Peyer's patch (tissue), 4 donors: ENCODE measurements at regions not wholly inside any gene's neighbourhood (a gene's known extent, or its start where the extent isn't known, plus 50 kb on each side); places are given as distances from the start of the nearest gene placed in this dataset.

Experiments used
- DNase-seq, 3 donors: peaks; one replicate each; pipeline ENCODE4 v3.0.0-alpha.2; 2017 to 2019
- H3K27ac ChIP-seq, 4 donors: fragments of 200-600 bp; sonication (generic); one replicate each; pipeline ENCODE4 v1.5.1; 2016 to 2019
- H3K27me3 ChIP-seq, 2 donors: fragments of 200-600 bp; sonication (generic); one replicate each; pipeline ENCODE4 v1.5.1; 2019
- H3K36me3 ChIP-seq, 3 donors: fragments of 200-600 bp; sonication (generic); one replicate each; pipeline ENCODE4 v1.5.1; 2016 to 2019
- H3K4me1 ChIP-seq, 4 donors: fragments of 200-600 bp; sonication (generic); one replicate each; pipeline ENCODE4 v1.5.1; 2016 to 2019
- H3K4me3 ChIP-seq, 4 donors: fragments of 200-600 bp; sonication (generic); 1 replicate in 3 of 4; 2 replicates in 1 of 4; pipeline ENCODE4 v1.5.1; 2016 to 2019; ENCODE audit warnings: mild to moderate bottlenecking in 1 of 4
- H3K9me3 ChIP-seq, 4 donors: fragments of 200-600 bp; sonication (generic); one replicate each; pipeline ENCODE4 v1.5.1; 2016 to 2019; ENCODE audit warnings: mild to moderate bottlenecking in 1 of 4
- POLR2A ChIP-seq, 2 donors: fragments of 450-650 bp; IDR thresholded peaks; one replicate each; pipeline ENCODE4 v1.5.1; 2017; ENCODE audit warnings: antibody characterized with exemption in 2 of 2, mild to moderate bottlenecking in 2 of 2, moderate library complexity in 2 of 2
- TF ChIP-seq, protein P1 (sequence below), 6 experiments: fragments of 450-650 bp in 4 of 6; fragments of 200-600 bp in 2 of 6; sonication (generic) in 1 of 6; IDR thresholded peaks; one replicate each; pipeline ENCODE4 v1.5.1; 2017 to 2019; ENCODE audit warnings: antibody characterized with exemption in 6 of 6, mild to moderate bottlenecking in 3 of 6, moderate library complexity in 1 of 6

DNA sequence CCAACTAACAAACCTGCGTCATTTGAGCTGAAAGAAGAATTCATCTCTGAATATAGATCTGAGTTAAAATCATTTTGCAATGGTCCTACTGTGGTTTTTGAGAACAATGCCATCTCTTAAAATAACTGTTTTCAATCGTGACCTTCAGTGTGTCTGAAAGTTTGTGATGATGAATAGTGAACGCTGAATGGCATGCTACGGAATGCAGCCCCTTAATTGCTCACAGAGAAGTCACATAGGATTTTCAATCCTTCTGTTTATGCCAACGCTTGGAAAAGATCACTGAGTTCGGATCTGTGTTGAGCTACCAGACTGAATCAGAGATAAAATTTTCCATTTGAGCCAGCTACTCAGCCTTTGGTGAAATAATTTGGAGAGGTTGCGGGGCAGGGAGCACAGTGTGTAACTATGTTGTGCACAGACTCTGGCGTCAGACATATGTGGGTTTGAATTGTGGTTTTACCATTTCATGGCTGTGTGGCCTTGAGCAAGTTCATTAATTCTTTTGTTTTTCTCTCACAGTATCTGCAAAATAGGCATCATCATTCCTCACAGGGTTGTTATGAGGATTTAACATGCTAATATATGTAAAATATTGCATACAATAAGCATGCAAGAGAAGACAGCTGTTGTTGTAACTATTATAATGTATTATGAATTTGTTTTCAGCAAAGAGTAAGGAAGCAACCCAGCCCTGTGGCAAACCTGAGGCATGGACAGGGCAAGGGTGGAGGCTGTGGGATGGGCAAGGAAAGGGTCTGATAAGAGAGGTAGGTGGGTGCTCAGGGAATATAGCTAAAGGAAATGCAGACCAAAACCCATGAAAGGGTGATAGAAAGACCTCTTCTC, 679.9 kb downstream of the KCNA4 start:
- no peaks in the 10 kb centered on the region for H3K36me3 ChIP-seq
- TF ChIP-seq, protein P1, sequence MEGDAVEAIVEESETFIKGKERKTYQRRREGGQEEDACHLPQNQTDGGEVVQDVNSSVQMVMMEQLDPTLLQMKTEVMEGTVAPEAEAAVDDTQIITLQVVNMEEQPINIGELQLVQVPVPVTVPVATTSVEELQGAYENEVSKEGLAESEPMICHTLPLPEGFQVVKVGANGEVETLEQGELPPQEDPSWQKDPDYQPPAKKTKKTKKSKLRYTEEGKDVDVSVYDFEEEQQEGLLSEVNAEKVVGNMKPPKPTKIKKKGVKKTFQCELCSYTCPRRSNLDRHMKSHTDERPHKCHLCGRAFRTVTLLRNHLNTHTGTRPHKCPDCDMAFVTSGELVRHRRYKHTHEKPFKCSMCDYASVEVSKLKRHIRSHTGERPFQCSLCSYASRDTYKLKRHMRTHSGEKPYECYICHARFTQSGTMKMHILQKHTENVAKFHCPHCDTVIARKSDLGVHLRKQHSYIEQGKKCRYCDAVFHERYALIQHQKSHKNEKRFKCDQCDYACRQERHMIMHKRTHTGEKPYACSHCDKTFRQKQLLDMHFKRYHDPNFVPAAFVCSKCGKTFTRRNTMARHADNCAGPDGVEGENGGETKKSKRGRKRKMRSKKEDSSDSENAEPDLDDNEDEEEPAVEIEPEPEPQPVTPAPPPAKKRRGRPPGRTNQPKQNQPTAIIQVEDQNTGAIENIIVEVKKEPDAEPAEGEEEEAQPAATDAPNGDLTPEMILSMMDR (IDR thresholded peaks at IDR 0.05): no peak
- TF ChIP-seq POLR2A (IDR thresholded peaks at IDR 0.05): no peak
- no peak overlapping the region for H3K27ac ChIP-seq
- no peaks in the 10 kb centered on the region for H3K27me3 ChIP-seq
- H3K9me3 ChIP-seq: no peaks in the 10 kb centered on the region
- DNase-seq: no peak
- H3K4me1 ChIP-seq: no peaks in the 10 kb centered on the region
- no peak overlapping the region for H3K4me3 ChIP-seq

DNA sequence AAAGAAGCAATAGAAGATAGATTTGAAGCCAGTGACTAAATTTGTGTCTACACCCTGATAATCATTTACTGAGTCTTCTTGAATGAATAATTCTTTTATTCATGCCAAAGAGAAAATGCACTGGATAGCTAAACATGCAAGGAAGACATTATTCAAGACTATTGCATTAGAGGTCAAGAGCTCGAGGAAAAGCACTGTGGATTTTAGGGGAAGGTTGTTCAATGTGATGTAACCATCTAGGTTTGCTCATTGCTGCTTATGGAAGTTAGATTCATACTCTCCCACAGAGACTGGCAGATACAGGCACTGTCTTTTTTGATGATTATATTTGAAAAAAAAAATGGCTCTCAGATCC, 682.1 kb downstream of the KCNA4 start:
- H3K27ac ChIP-seq: no peak overlapping the region
- H3K4me1 ChIP-seq: no peaks in the 10 kb centered on the region
- no peak for DNase-seq
- H3K9me3 ChIP-seq: no peaks in the 10 kb centered on the region
- no peak overlapping the region for H3K4me3 ChIP-seq
- H3K27me3 ChIP-seq: no peaks in the 10 kb centered on the region
- H3K36me3 ChIP-seq: no peaks in the 10 kb centered on the region
- TF ChIP-seq, protein P1 (IDR thresholded peaks at IDR 0.05): no peak

DNA sequence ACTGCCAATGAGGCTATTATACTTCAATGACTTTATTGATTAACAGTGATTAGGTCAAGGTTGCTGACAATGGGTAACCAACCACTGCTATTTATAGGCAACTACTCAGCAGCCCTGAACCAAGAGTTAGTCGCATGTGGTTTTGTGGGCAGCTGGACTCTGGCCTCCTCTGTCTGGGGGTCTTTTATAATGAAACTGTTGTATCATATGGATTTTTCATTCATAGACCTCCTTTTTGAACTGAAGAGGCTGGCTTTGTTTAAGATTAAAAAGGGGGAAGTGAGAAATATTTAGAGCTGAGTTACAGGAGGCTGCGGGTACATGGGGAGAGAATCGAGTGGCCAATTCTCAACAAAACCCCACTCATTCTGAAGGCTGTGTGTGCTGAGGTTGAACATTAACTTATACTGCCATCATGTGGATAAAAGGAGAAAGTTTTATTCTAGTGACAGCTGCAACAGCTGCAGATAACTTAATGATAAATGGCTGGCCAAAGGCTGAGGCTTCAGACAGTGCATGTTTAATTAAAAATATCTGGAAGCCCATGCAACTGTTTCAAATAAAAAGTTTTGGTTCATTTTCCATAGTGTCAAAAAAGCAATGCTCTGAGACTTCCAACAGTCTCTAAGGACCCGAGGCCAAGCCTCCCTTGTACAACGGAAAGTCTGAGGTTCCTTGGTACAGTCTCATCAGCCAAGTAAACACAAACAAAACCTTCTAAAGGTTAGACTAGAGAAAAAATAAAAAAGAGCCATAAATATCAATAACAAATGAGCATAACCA, 682.6 kb downstream of the KCNA4 start:
- no peak for DNase-seq
- H3K4me1 ChIP-seq: no peaks in the 10 kb centered on the region
- no peaks in the 10 kb centered on the region for H3K9me3 ChIP-seq
- H3K36me3 ChIP-seq: no peaks in the 10 kb centered on the region
- no peak for TF ChIP-seq POLR2A (IDR thresholded peaks at IDR 0.05)
- TF ChIP-seq, protein P1 (IDR thresholded peaks at IDR 0.05): peak in 4 of 6 experiments; percentile 8 to 52 (median 38)
- H3K27ac ChIP-seq: no peak overlapping the region
- H3K4me3 ChIP-seq: no peak overlapping the region
- no peaks in the 10 kb centered on the region for H3K27me3 ChIP-seq

DNA sequence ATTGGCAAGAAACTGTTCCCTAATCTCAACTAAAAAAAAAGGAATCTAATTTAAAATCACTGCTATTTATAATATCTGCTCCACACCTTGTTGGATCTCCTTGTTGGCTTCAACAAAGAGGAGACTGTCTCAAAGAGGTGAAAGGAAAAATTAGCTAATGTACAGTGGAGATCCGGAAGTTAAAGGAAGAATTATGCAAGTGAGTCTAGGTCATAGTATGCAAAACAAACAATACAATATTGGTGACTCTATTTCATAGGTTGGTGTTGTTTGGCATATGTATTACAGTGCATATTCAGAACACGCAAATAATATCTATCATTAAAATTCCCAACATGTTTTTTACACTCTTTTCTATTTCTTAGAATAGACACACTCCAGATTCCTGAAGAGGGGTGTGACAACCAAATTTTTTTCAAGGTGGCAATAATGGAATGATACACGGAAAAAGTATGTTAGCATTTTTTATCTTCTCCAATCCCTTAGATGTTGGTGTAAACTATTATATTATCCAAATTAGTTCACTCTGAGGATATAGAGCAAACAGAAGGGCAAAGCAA, 685.3 kb downstream of the KCNA4 start:
- Histone ChIP-seq H3K4me1 (no peaks in the 10 kb centered on the region), H3K27me3 (no peaks in the 10 kb centered on the region), H3K9me3 (no peaks in the 10 kb centered on the region), H3K27ac (no peak overlapping the region), H3K36me3 (no peaks in the 10 kb centered on the region), H3K4me3 (no peak overlapping the region)
- no peak for DNase-seq
- no peak for TF ChIP-seq POLR2A (IDR thresholded peaks at IDR 0.05)
- TF ChIP-seq, protein P1 (IDR thresholded peaks at IDR 0.05): no peak

DNA sequence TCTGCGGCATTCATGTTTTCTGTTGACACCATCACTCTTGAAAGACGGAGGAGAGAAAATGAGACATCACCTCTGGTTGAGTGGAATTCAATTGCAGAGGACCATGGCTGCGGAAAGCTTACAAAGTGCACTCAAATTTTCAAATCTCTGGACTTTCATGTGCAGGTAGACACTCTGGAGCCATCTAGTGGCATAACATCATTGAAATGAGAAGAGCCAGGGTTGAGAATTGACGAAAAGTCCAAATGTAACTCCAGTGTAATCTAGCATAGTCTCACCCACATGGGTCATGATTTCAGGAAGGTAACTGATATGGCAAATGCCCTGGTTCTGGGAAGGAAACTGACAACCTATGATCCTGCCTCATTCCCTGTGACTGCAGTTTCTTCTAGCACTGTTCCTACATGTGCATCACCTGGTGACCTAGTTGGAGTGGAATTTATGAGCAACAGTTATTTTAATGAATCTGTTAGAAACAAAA, 687.8 kb downstream of the KCNA4 start:
- H3K4me3 ChIP-seq: no peak overlapping the region
- no peak for DNase-seq
- TF ChIP-seq, protein P1 (IDR thresholded peaks at IDR 0.05): peak in 3 of 6 experiments; percentile 26 to 30 (median 29)
- no peak for TF ChIP-seq POLR2A (IDR thresholded peaks at IDR 0.05)

More for the DNA sequence above, 687.8 kb downstream of the KCNA4 start:
- H3K36me3 ChIP-seq: no peaks in the 10 kb centered on the region
- no peaks in the 10 kb centered on the region for H3K9me3 ChIP-seq
- no peaks in the 10 kb centered on the region for H3K27me3 ChIP-seq
- no peak overlapping the region for H3K27ac ChIP-seq
- H3K4me1 ChIP-seq: no peaks in the 10 kb centered on the region
